Upper lobe of left lung (tissue), 6 donors: ENCODE measurements at regions not wholly inside any gene's neighbourhood (a gene's known extent, or its start where the extent isn't known, plus 50 kb on each side); places are given as distances from the start of the nearest gene placed in this dataset.

Source experiments
- ATAC-seq, 2 donors: fragments of 200-7000 bp; cut with Tn5 transposase; one replicate each; pipeline ENCODE4 v1.9.1; 2022; ENCODE audit warnings: mild to moderate bottlenecking in 2 of 2, moderate library complexity in 2 of 2; ENCODE audit not compliant: low FRiP score in 2 of 2
- DNase-seq, 2 donors: peaks; one replicate each; pipeline ENCODE4 v3.0.0-alpha.2; 2019 to 2020
- H3K27ac ChIP-seq, 4 donors: fragments of 200-600 bp; sonication (generic); one replicate each; pipeline ENCODE4 v1.5.1; 2016 to 2019
- H3K27me3 ChIP-seq, 4 donors: fragments of 200-600 bp; sonication (generic); one replicate each; pipeline ENCODE4 v1.5.1; 2017 to 2019
- H3K36me3 ChIP-seq, 4 donors: fragments of 200-600 bp; sonication (generic); one replicate each; pipeline ENCODE4 v1.5.1; 2016 to 2019
- H3K4me1 ChIP-seq, 4 donors: fragments of 200-600 bp; sonication (generic); one replicate each; pipeline ENCODE4 v1.5.1; 2018 to 2019
- H3K4me3 ChIP-seq, 4 donors: fragments of 200-600 bp; sonication (generic); one replicate each; pipeline ENCODE4 v1.5.1; 2017 to 2019; ENCODE audit warnings: mild to moderate bottlenecking in 2 of 4, moderate library complexity in 1 of 4
- H3K9me3 ChIP-seq, 4 donors: fragments of 200-600 bp; sonication (generic); one replicate each; pipeline ENCODE4 v1.5.1; 2018 to 2019
- CTCF ChIP-seq, 6 experiments: fragments of 450-650 bp in 4 of 6; fragments of 200-600 bp in 2 of 6; sonication (generic) in 2 of 6; IDR thresholded peaks; one replicate each; pipeline ENCODE4 v1.5.1; 2016 to 2019; ENCODE audit warnings: antibody characterized with exemption in 6 of 6
- EP300 ChIP-seq, 4 donors: sonication (generic); formaldehyde crosslinking; IDR thresholded peaks; one replicate each; pipeline ENCODE4 v1.5.1; 2017; ENCODE audit warnings: antibody characterized with exemption in 4 of 4, control low read depth in 2 of 4
- POLR2A ChIP-seq, 4 donors: fragments of 450-650 bp; IDR thresholded peaks; one replicate each; pipeline ENCODE4 v1.5.1; 2016 to 2017; ENCODE audit warnings: antibody characterized with exemption in 4 of 4, mild to moderate bottlenecking in 2 of 4
- POLR2AphosphoS5 ChIP-seq, 2 donors: sonication (generic); formaldehyde crosslinking; IDR thresholded peaks; one replicate each; pipeline ENCODE4 v1.5.1; 2017; ENCODE audit warnings: antibody characterized with exemption in 2 of 2
- WGBS, 2 donors: methylation state at CpG; one replicate each; pipeline ENCODE4 v1.1.5; 2017 to 2018; 5-methylcytosine and 5-hydroxymethylcytosine counted together
- donor health status: DM: no; HTN: no; CAD: no; lungs with moderate emphysema.
- donor health status: DM: no; HTN: yes; CAD: no; lungs with severe emphysema.

GRCh38 chr15:69625328-69625727, 172.7 kb downstream of the RPLP1 start:
- Histone ChIP-seq H3K4me1 (peaks cover 0 to 9% (median 3%) of the 10 kb centered on the region in 4 donors), H3K4me3 (no peak overlapping the region), H3K27ac (no peak overlapping the region), H3K9me3 (no peaks in the 10 kb centered on the region), H3K27me3 (no peaks in the 10 kb centered on the region), H3K36me3 (no peaks in the 10 kb centered on the region)
- no peak for ATAC-seq
- 42 to 77% methylated on average over 1 to 2 of the region's 2 CpGs for WGBS, 2 donors
- no peak for TF ChIP-seq CTCF (IDR thresholded peaks at IDR 0.05)
- DNase-seq, result no peak

- Histone ChIP-seq H3K27me3 (no peaks in the 10 kb centered on the region), H3K4me3 (no peak overlapping the region), H3K36me3 (no peaks in the 10 kb centered on the region), H3K4me1 (peaks cover 0 to 9% (median 3%) of the 10 kb centered on the region in 4 donors), H3K27ac (no peak overlapping the region), H3K9me3 (no peaks in the 10 kb centered on the region)
- TF ChIP-seq POLR2AphosphoS5 (IDR thresholded peaks at IDR 0.05) (no peak), POLR2A (IDR thresholded peaks at IDR 0.05) (no peak), EP300 (IDR thresholded peaks at IDR 0.05) (no peak), CTCF (IDR thresholded peaks at IDR 0.05) (no peak)
- DNase-seq (no peak), ATAC-seq (no peak)
- 76 to 83% methylated on average over 11 of the region's 11 CpGs for WGBS, 2 donors
Observed at GRCh38 chr15:69626095-69627066, 173.8 kb downstream of the RPLP1 start.

- no peaks in the 10 kb centered on the region for H3K9me3 ChIP-seq
- no peak for DNase-seq
- ATAC-seq, result no peak
Observed at GRCh38 chr15:69627548-69628158, 175.0 kb downstream of the RPLP1 start.

DNA sequence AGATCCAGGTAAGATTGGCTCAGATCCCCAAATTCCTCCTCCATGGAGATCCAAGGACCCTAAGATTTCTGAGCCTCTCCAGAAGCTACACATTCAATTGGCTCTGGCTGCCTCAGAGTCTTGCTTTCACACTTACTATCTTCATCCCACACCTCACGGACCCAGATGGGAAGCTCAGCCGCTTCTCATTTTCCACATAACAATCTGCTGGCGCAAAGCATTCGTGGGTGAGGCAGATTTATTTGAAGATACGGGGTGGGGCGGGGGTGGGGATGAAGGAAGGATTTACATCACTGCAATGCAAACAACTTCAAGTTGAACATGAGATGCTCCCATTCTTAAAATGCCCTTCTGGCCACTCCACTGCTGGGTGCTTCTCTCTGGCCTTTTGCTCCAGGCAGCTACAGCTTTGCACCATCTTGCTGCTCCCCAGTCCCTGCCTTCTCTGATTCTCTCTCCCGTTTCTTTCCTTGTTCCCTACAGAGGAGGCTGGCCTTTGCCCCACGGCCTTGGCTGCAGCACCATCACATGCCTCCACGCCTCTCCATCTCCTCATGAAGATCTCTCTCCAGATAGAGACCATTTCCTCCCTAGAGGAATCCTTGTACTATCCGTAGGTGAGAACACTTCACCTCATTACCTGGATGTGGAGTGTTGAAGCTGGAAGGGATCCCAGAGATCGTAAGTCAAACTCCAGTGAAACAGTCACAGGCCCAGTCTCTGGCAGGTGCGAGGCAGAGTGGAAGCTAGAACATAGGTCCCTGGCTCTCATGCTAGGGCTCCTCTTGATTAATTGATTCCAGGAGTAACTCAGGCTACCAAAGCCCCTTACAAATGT, 175.9 kb downstream of the RPLP1 start:
- H3K4me1 ChIP-seq, result peaks cover 0 to 9% (median 3%) of the 10 kb centered on the region in 4 donors
- H3K9me3 ChIP-seq, result no peaks in the 10 kb centered on the region
- TF ChIP-seq EP300 (IDR thresholded peaks at IDR 0.05), result peak in 1 of 4 donors; percentile 55
- TF ChIP-seq POLR2AphosphoS5 (IDR thresholded peaks at IDR 0.05), result no peak
- DNase-seq, result peak in 1 of 2 donors; percentile 57
- no peaks in the 10 kb centered on the region for H3K36me3 ChIP-seq
- 55 to 74% methylated on average over 10 to 12 of the region's 12 CpGs for WGBS, 2 donors
- ATAC-seq, result peak; percentile 42 to 80
- no peak overlapping the region for H3K4me3 ChIP-seq
- H3K27me3 ChIP-seq, result no peaks in the 10 kb centered on the region
- H3K27ac ChIP-seq, result no peak overlapping the region

More at GRCh38 chr15:69627548-69628158, 175.0 kb downstream of the RPLP1 start:
- Histone ChIP-seq H3K4me1 (peaks cover 0 to 9% (median 3%) of the 10 kb centered on the region in 4 donors), H3K4me3 (no peak overlapping the region), H3K27ac (no peak overlapping the region), H3K27me3 (no peaks in the 10 kb centered on the region), H3K36me3 (no peaks in the 10 kb centered on the region)
- 81 to 82% methylated on average over 4 to 5 of the region's 5 CpGs for WGBS, 2 donors
- TF ChIP-seq POLR2AphosphoS5 (IDR thresholded peaks at IDR 0.05) (no peak), POLR2A (IDR thresholded peaks at IDR 0.05) (no peak)

DNA sequence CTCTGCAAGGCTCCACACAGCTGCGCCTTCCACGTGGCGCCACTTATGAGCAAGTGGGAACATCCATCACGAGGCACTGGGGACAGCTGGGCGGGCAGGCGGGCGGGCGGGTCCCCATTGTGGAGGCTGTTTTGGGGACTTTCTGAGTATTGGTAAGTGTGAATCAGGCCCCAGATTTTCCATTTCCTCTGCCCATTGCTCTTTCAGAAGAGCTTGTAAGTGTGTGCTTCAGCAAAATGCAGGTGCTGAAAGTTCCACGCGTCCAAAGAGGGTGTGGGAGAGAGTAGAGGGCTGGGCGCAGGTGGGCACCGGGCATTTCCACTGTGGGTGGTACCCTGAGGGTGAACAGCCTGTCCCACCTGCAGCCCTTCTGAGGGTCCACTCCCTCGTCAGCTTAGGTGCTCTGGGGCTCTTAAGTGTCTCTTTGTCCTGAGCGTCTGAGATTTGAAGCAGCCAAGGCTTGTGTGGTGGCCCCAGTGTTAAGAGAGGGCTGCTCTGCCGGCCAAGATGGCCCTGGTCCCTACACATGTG, 177.1 kb downstream of the RPLP1 start:
- TF ChIP-seq POLR2A (IDR thresholded peaks at IDR 0.05) (no peak), EP300 (IDR thresholded peaks at IDR 0.05) (no peak), CTCF (IDR thresholded peaks at IDR 0.05) (no peak), POLR2AphosphoS5 (IDR thresholded peaks at IDR 0.05) (no peak)
- 87 to 90% methylated on average over 13 to 15 of the region's 15 CpGs for WGBS, 2 donors

More for the DNA sequence above, 177.1 kb downstream of the RPLP1 start:
- no peak overlapping the region for H3K27ac ChIP-seq
- H3K36me3 ChIP-seq, result no peaks in the 10 kb centered on the region
- DNase-seq, result peak in 1 of 2 donors; percentile 70
- H3K4me1 ChIP-seq, result peaks cover 0 to 9% (median 3%) of the 10 kb centered on the region in 4 donors
- ATAC-seq, result peak in 1 of 2 donors; percentile 39
- H3K27me3 ChIP-seq, result no peaks in the 10 kb centered on the region
- no peak overlapping the region for H3K4me3 ChIP-seq
- H3K9me3 ChIP-seq, result no peaks in the 10 kb centered on the region
